Mesodermal cell (in vitro differentiated cells): ENCODE measurements at regions not wholly inside any gene's neighbourhood (a gene's known extent, or its start where the extent isn't known, plus 50 kb on each side); places are given as distances from the start of the nearest gene placed in this dataset.
"Not testable (repeated sequence)": the region's sequence is repeated elsewhere in the genome, so short reads cannot be mapped to it uniquely, and the experiment has no call there.

ENCODE experiments used
- H3K27ac ChIP-seq: 2 replicates; pipeline ENCODE4 v1.7.0; 2013; ENCODE audit warnings: mild to moderate bottlenecking, low read depth, low read length, moderate library complexity; ENCODE audit not compliant: severe bottlenecking
- H3K36me3 ChIP-seq: 2 replicates; pipeline ENCODE4 v1.7.1; 2013; ENCODE audit warnings: mild to moderate bottlenecking, low read length, moderate library complexity; ENCODE audit not compliant: control insufficient read depth, insufficient read depth
- H3K4me1 ChIP-seq: one replicate; pipeline ENCODE4 v1.7.1; 2013; ENCODE audit warnings: mild to moderate bottlenecking, low read length; ENCODE audit not compliant: insufficient read depth, control insufficient read depth, poor library complexity, severe bottlenecking
- H3K4me3 ChIP-seq: 2 replicates; pipeline ENCODE4 v1.7.0; 2013; ENCODE audit warnings: low read length, control low read depth, mild to moderate bottlenecking; ENCODE audit not compliant: insufficient read depth, poor library complexity, severe bottlenecking; ENCODE audit errors: extremely low read depth
- H3K9me3 ChIP-seq: 2 replicates; pipeline ENCODE4 v1.7.1; 2013; ENCODE audit warnings: mild to moderate bottlenecking, low read length, moderate library complexity; ENCODE audit not compliant: control insufficient read depth
- WGBS, 2 experiments: methylation state at CpG; one replicate each; pipeline ENCODE4 v1.1.5; 2013; ENCODE audit warnings: missing lambda C conversion rate in 2 of 2; ENCODE audit not compliant: insufficient coverage in 2 of 2; 5-methylcytosine and 5-hydroxymethylcytosine counted together

DNA sequence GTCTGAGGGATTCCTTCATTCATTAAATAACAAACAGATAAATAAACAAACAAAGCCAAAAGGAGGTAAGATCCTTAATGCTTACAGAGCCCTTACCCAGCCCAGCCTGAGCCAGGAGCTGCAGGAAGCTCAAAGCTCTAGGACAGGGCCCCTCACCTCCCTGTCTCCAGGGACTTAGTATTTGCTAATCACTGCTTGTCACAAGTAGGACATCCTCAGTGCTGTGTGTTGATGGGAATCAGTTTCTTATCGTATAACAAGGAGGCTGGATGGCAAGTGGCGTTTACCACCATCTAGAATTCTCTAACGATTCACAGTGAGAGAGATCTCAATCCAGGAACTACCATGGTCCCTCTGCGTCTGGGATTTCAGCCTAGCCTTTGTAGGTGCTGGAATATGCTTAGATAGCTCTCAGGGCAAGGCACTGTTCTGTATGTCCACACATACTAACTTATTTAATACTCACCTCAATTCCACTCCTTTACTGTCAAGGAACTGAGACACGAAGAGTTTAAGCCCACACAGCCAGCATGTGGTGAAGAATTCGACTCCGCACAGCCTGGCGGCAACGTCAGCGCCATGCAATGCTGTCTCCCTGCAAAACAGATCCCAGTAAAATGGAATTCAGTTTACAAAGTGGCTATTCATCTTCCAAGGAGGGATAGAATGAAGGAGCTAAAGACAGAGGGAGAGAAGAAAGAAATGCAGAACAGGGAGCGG is 164.8 kb downstream of the MYCN start:
- Histone ChIP-seq H3K9me3 (no peaks in the 10 kb centered on the region), H3K4me1 (peaks cover 34% of the 10 kb centered on the region), H3K27ac (peak overlapping the region; percentile 88), H3K4me3 (no peak overlapping the region), H3K36me3 (no peaks in the 10 kb centered on the region)
- WGBS, 2 experiments: 6 to 12% methylated on average over 3 to 8 of the region's 11 CpGs

DNA sequence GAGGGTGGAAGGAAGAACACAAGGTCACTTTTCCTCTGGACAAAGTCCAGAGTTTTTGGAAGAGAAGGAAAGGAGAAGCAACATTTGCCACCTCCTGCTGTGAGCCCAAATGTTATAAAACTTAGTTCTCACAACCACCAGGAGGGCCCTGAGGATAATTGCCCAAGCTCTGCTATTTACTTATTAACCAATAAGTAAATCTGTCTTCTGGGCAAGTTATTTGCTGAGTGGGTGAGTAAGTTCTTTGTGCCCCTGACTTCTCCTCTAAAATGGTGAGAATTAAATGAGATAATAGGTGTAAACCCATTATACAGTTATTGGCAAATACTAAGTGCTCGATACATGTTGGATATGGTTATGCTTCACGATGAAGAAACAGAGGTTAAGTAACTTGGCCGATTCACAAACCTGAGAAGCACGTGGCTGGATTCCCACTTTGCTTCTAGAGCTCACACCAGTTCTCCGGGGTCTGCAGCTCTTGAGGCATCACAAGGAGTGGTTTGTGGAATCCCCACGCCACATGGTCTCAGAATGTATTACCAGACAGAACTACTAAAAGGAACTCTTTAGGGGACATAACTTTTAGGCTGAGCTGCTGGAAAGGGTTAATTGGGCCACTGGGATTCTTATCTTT is 164.1 kb downstream of the MYCN start:
- H3K4me1 ChIP-seq: peaks cover 34% of the 10 kb centered on the region
- H3K27ac ChIP-seq: peak overlapping the region; percentile 88
- no peaks in the 10 kb centered on the region for H3K9me3 ChIP-seq
- H3K36me3 ChIP-seq: no peaks in the 10 kb centered on the region
- WGBS, 2 experiments: 30 to 46% methylated on average over 4 to 5 of the region's 6 CpGs
- H3K4me3 ChIP-seq: no peak overlapping the region

DNA sequence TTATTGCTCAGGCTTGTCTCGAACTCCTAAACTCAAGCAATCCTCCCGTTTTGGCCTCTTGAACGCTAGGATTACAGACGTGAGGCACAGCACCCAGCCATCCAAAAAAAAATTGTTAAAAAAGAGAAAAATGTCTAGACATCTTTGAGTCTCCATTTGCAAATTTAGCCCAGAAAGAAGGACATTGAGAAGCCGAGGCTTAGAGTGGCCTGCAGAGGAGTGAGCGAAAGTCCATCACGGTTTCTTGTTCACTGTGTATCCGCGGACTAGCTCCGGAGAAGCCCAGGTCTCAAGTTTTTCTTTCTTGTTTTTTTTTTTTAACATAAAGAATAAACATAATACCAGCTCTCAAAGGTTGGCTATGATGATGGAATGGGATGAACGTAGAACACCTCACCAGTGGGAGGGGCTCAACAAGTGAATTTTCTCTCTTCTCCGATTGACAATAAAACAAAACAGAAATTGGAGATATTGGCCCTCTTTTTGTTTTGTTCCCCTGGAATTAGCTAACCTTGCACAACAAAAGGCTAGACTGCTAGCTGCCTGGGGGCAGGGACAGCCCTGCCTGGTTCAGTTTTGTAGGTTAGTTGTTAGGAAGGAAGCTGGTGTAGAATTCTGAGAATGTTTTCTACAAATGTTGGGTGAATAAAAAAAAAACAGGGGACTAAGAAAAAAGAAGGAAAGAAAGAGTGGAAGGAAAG is 163.4 kb downstream of the MYCN start:
- Histone ChIP-seq H3K36me3 (no peaks in the 10 kb centered on the region), H3K4me1 (peaks cover 34% of the 10 kb centered on the region), H3K27ac (no peak overlapping the region), H3K4me3 (no peak overlapping the region), H3K9me3 (no peaks in the 10 kb centered on the region)
- 74 to 91% methylated on average over 2 to 3 of the region's 12 CpGs for WGBS, 2 experiments

DNA sequence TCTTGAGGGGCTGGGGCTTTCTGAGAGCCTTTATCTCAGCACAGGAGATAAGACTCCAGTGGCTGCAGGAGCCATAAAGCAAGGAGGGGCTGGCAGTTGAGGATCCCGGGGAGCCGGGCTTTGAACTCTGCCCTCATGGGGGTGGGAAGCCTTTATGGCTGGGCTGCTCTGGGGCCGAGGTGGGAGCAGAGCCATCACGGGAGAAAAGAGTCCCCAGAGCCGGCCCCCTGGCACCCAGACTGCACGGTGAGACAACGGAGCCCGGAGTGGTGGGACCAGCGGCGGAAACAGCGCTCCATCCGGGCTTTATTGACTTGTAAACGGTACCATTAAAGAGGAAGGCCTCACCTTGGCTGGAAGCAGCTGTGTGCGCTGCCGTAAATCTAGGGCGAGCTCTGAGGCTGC is 162.6 kb downstream of the MYCN start:
- Histone ChIP-seq H3K9me3 (no peaks in the 10 kb centered on the region), H3K36me3 (no peaks in the 10 kb centered on the region), H3K27ac (peak overlapping the region; percentile 10), H3K4me3 (no peak overlapping the region), H3K4me1 (peaks cover 34% of the 10 kb centered on the region)
- 30 to 41% methylated on average over 15 to 16 of the region's 16 CpGs for WGBS, 2 experiments

DNA sequence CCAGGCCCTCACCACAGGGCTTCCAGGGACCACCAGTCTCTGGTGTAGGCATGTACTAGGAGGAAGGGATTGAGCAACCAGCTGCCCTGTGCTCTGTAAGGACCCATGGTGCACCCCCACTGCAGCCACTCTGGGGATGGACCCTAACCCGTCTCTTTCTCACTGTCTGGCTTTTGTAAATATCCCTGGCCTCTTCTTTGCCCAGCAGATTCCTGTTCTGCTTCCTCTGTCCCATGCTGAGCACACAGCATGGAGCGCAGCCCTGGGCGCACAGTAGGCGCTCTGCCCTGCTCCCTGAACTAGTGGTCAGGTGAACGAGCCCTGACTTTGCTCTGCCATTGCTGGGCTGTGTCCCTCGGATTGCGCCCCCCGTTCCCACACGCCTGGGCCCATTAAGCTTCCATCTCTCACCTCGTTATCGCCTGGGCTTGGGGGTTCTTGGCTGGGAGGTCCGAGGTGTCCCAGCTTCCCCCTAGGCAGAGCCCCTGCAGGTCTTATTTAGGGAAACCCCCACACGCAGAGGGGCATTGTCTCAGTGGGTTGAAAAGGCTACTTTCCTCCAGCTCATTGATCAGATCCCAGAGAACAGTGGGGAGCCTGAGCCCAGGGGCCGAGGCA is 162.1 kb downstream of the MYCN start:
- WGBS, 2 experiments: 54 to 58% methylated on average over 8 of the region's 14 CpGs
- no peaks in the 10 kb centered on the region for H3K9me3 ChIP-seq
- H3K27ac ChIP-seq: no peak overlapping the region
- H3K4me1 ChIP-seq: peaks cover 34% of the 10 kb centered on the region
- no peak overlapping the region for H3K4me3 ChIP-seq
- no peaks in the 10 kb centered on the region for H3K36me3 ChIP-seq

DNA sequence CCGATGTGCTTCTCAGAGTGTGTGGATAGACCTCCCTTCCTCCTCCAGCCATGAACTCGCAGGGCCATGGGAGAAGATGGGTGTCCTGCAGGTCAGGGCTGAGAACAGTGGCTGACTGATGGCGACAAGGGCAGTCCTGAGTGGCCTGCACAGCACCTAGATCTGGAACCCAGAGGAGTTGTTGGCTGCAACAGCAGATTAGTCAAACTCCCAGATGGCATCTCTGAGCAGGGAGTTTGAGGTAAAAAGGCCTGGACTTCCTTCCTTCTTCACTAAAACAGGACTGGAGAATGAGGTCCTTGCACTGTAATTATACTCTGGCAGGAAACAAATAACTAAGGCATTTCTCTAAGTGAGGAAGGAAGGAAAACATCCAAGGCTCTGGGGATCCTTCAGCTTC is 160.8 kb downstream of the MYCN start:
- WGBS, 2 experiments: 89 to 100% methylated on average over 2 to 3 of the region's 3 CpGs

DNA sequence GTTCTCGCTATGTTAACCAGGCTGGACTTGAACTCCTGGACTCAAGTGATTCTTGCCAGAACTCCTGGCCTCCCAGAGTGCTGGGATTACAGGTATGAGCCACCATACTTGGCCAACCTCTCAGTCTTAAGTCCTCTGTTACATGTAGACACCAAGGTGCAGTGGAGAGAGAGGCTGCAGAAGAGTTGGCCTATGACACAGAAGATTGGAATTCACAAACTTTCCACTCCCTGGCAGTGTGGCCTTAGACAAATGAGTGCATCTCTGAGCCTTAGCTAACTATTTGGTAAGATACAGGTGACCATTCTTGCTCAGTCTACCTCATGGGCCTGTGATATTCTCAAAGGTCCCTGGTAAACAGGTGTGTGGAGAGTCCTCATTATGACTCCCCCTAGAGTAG is 159.7 kb downstream of the MYCN start:
- no peaks in the 10 kb centered on the region for H3K9me3 ChIP-seq
- no peaks in the 10 kb centered on the region for H3K36me3 ChIP-seq
- WGBS, 2 experiments: no CpG with 5 or more reads among the region's 1 CpG
- H3K27ac ChIP-seq: no peak overlapping the region
- H3K4me1 ChIP-seq: peaks cover 26% of the 10 kb centered on the region
- no peak overlapping the region for H3K4me3 ChIP-seq

More for the DNA sequence above, 160.8 kb downstream of the MYCN start:
- H3K9me3 ChIP-seq: no peaks in the 10 kb centered on the region
- H3K4me1 ChIP-seq: peaks cover 34% of the 10 kb centered on the region
- H3K4me3 ChIP-seq: no peak overlapping the region
- no peaks in the 10 kb centered on the region for H3K36me3 ChIP-seq
- H3K27ac ChIP-seq: no peak overlapping the region

GRCh38 chr2:16099326-16099725 is 159.0 kb downstream of the MYCN start:
- Histone ChIP-seq H3K27ac (no peak overlapping the region), H3K9me3 (no peaks in the 10 kb centered on the region), H3K36me3 (no peaks in the 10 kb centered on the region), H3K4me3 (no peak overlapping the region), H3K4me1 (peaks cover 20% of the 10 kb centered on the region)
- WGBS, 2 experiments: 86% methylated on average over 1 of the region's 2 CpGs; no CpG with 5 or more reads in 1 of the 2 experiments

- no peak overlapping the region for H3K27ac ChIP-seq
- peaks cover 12% of the 10 kb centered on the region for H3K4me1 ChIP-seq
- WGBS, 2 experiments: 80 to 100% methylated on average over 2 of the region's 4 CpGs
- H3K9me3 ChIP-seq: no peaks in the 10 kb centered on the region
- no peak overlapping the region for H3K4me3 ChIP-seq
- H3K36me3 ChIP-seq: no peaks in the 10 kb centered on the region
Measured at GRCh38 chr2:16096962-16097361, 156.6 kb downstream of the MYCN start.

- not testable (repeated sequence) for H3K4me1 ChIP-seq, H3K4me3 ChIP-seq, H3K36me3 ChIP-seq, H3K27ac ChIP-seq, H3K9me3 ChIP-seq
- WGBS, 2 experiments: 89 to 92% methylated on average over 1 of the region's 1 CpG
Measured at GRCh38 chr2:16095483-16095882, 155.1 kb downstream of the MYCN start.
